GM18909 (cell line): ENCODE measurements at regions not wholly inside any gene's neighbourhood (a gene's known extent, or its start where the extent isn't known, plus 50 kb on each side); places are given as distances from the start of the nearest gene placed in this dataset.
"Not testable (repeated sequence)": the region's sequence is repeated elsewhere in the genome, so short reads cannot be mapped to it uniquely, and the experiment has no call there.

Source experiments
- ATAC-seq: cut with Tn5 transposase; IDR thresholded peaks from one replicate; pipeline ENCODE4 v1.9.1; 2021; ENCODE audit warnings: mild to moderate bottlenecking; ENCODE audit not compliant: unreplicated experiment, poor library complexity

DNA sequence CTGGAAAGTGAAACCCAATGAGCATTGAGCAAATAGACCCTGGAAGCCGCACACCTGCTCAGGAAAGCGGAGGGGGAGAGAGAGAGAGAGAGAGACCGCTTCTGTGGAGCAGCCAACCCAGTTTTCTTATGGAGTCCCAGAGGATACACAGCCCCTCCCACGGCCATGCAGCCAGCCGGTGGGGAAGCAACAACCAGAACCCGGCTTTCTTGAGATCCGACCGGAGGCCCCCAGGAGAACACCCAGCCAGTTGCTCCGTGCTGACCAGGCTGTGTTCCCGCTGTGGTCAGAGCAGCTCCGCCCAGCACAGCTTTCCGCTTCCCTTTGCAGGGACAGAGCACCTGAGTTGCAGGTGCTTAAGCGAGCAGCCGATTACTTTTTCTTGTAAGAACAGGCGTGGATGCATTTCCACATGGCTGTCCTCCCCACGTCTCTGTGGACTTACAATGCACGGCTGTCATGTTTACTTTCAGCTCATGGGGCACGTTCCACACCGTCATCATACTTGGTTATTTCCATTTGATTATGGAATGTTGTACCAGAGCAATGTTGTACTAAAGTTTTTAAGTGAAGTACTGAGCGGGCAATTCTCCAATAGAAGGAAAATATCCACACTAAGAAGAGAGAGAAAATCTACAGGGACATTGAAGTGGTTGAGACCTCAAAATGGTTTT lies 381.9 kb downstream of the THBS2 start:
- ATAC-seq, result no peak

DNA sequence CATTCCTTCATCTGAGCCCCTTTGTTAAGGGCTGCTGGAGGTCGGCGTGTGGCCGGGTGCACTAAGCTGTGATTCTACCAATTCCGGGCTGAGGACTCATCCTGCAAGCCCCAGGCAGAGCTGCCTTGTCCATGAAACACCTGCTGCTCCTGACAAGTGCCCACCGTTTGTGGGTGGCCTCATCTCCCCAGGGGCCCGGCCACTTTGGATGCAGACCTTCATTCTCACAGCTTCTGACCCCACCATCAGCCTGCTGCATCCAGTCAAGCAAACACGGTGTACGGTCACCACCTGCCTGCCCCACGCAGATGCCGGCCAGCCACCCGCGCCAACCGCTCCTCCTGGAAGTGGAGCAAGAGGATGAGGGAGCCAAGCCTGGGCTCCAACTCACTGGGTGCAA lies 382.7 kb downstream of the THBS2 start:
- no peak for ATAC-seq

DNA sequence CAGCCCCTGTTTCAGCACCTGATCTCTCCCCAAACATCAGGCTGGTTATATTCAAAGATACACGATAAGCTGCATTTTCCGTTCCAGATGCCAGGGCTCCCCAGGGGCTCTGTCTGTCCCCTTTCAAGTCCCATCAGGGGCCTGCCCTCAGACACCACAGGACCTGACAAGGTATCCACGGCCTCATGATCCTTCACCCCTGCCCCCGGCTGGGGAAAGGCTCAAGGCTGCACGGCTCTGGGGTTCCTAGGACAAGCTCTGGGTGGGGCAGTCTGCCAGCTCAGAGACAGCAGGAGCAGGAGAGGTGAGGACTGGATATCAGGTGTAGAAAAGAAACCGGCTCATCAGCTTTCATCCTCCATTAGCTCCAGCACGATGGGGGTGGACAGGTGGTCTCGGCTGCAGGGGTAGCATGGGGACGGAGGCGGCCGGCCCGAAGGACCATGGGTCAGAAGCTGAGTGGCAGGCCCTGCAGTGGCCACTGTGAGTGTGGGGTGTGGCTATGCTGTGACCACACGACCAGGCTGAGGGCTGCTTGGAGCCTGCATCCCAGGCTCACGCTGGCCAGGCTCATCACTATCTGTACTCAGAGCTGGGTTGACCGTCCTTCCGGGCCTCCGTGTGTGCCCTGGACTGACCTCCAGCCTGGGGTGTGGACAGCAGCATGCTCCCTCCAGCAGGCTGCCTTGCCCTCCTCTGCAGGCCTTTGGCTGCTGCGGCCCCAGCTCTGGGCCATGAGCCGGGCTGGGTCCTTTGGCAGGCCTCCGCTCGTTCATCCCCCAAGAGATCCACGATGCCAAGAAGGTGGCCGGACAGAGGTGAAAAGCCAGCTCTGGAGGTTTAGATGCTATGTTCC lies 386.2 kb downstream of the THBS2 start:
- no peak for ATAC-seq

DNA sequence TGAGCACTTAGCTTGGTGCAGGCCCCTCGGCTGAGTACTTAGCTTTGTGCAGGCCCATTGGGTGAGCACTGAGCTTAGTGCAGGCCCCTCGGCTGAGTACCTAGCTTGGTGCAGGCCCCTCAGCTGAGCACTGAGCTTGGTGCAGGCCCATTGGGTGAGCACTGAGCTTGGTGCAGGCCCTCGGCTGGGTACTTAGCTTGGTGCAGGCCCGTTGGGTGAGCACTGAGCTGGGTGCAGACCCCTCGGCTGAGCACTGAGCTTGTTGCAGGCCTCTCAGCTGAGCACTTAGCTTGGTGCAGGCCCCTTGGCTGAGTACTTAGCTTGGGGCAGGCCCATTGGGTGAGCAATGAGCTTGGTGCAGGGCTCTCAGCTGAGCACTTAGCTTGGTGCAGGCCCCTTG lies 387.1 kb downstream of the THBS2 start:
- ATAC-seq, result no peak

DNA sequence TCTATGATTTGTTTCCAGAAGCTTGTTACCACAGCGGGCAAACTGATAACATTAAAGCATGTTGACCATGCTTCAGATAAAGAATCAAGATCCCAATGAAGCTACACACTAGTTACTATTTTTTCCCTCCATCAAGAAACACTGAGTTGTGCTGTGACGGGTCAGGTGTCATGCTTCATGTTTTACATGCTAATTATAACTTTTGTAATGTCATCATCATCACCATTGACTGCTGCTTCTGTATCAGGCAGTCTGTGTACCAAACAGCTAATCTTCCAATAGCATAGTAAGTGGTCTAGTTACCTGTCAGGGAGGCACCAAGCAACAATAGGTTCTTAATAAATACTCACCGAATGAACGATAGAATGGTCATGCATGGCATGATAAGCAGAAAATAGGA lies 388.1 kb downstream of the THBS2 start:
- no peak for ATAC-seq

DNA sequence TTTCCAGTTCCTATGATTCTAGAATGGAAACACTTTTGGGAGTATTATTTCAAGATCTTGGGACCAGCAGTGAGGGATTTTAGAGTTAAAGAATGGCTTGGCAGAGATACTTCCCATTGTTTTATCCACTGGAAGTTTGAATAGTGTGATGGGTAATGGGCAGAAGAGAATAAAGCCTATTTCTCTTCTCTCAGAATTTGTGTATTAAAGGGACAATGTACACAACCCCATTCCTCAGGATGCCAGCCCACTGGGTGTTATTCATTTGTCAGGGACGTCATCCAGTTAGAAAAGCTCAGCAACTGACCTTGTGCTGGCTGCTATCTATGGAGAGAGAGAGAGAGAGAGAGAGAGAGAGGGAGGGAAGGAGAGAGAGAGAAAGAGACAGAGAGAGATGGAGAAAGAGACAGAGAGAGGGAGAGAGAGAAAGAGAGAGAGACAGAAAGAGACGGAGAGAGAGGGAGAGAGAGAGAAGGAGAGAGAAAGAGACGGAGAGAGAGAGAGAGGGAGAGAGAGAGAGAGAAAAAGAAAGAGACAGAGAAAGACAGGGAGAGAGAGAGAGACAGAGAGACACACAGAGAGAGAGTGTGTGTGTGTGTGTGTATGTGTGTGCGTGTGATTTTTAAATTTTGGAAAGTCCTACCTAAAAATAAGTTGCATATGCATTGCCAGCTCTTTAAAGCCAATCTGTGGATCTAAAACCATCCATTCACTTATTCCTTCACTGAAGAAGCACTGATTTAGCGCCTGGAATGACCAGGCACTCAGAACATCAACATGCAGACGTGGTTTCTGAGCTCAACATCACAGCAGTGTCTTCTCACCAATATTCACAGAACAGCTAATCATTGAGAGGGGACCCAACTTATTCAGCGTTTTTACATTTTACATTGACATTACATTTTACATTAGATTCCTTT lies 388.8 kb downstream of the THBS2 start:
- no peak for ATAC-seq

DNA sequence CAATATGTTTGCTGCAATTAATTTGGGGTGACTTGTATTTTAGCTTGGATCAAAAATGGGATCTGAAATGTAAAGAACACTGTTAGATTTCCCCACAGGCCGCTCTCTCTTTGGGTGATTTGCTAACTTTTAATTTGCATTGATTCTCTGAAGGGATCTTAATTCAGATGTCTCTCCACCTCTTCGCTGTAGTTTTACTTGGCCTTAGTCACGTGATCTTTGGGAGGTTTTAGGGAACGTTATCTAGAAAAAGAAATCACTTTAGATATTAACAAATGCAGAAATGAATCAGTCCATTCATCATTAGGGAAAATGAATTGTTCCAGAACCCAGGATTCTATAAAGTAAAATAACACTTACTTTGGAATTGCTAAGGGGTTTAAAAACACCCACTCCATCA lies 390.2 kb downstream of the THBS2 start:
- ATAC-seq, result no peak

DNA sequence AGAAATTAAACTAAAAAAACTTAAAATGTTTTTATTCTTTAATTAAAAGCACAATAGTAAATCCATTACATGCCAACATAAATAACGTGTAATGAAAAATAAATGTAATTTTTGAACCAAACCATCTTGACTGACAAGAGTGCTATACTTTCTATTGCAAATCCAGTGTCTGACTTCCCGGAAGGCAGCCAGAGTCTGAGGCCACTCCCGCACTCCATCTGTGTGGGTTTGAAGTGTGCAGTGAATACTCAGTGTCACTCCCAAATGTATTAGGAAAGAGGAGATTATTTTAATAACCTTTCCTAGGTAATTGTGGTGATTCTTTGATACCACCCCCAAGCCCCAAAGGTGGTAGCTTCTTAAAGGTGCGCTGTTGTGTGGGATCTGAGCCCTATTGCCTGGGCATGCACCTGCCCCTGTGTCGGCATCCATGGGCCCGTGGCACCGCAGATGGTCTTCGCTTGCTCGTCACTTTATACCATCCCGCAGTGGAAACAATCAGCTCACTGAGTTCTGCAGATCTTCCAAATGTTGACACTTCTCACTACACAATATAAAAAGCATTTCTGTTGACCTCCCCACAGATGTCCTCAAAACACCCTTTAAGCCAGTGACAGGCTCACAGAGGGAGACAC lies 391.2 kb downstream of the THBS2 start:
- no peak for ATAC-seq

DNA sequence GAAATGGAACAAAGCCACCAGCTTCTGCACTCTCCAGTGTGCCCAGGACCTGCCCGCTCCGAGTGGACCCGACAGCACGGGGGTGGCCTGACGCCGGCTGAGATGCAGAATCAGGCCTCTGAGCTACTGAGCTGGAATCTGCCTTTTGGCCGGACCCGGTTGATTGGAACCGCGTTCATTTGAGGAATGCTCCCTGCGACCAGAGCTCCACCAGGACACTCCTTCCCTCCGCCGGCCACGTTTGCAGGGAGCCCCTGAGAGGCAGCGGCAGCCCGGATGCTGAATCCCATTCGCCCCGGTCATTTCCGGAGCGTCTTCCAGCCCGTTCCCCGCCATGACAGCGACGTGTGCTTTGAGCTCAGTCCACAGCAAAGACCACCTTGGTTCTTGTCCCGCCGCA lies 392.7 kb downstream of the THBS2 start:
- ATAC-seq, result no peak

DNA sequence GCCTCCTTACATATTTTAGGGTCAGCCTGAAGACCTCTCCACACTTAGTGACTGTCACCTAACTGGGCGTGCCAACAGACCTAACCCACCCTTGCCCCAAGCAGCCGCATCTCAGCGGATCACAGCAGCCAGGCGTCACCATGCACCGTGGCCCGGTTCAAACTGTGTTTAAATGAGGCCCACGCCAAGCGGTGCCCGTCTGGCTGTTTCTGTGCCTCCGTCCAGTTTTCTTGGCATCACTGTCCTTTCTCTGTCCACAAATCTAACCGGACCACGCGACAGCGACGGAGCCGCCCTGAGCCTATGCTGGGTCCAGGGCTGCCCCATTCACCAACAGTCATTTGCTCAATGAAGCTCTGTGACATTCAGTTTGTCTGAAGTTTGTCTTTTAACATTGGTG lies 393.3 kb downstream of the THBS2 start:
- no peak for ATAC-seq

DNA sequence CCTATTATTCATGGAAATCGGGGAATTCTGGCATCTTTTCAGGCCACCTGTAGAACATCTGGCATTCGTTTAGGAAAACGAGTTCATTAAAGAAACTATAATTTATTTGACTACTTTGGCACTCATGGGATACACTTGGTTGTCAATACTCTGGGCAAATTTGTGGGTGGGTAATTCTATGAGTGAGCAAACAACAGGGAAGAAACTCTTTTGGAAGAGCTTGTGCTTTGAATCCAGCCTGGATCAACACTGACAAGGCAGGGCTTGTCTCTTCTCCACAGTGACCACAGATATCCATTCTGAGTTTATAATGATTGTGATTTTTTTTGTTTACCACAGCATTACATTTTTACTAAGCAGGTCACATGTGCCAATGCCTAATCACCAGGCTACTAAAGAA lies 394.7 kb downstream of the THBS2 start:
- ATAC-seq, result no peak

DNA sequence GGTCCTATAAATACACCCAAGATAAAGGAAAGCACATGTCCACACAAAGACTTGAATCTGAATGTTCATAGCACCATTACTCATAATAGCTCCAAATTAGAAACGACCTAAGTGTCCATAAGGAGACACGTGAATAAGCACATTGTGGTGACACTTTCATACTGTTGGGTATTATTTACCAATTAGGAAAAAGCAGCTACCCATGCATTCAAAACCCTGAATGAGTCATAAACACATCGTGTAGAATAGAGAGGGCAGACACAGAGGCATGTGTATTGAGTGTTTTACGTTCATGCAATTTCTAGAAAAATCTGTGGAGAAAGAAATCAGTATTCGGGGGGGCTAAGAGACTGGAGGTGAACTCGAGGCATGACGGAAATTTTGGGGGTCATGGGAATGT lies 396.7 kb downstream of the THBS2 start:
- no peak for ATAC-seq

DNA sequence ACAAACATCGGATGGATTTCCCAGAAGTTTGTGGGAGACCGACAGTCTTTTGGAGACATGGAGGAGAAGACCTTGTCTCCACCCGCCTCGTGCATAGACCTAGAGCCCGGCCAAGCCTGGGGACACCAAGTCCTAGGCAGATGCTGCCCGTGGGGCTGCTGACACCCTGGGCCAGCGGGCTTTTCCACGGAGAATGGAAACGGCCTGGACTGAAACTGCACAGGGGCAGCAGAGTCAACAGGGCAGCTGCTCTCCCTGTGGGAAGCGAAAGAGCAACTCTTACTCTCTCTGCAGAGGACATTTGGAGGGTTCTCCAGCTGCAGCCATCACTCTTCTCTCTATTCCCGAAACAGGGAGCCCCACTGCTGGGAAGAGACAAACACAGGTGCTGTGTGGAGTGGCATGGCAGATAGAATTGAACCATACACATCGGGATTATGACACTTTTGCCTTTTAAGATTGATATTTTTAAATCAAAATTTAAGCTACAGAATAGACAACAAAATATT lies 401.2 kb downstream of the THBS2 start:
- no peak for ATAC-seq

DNA sequence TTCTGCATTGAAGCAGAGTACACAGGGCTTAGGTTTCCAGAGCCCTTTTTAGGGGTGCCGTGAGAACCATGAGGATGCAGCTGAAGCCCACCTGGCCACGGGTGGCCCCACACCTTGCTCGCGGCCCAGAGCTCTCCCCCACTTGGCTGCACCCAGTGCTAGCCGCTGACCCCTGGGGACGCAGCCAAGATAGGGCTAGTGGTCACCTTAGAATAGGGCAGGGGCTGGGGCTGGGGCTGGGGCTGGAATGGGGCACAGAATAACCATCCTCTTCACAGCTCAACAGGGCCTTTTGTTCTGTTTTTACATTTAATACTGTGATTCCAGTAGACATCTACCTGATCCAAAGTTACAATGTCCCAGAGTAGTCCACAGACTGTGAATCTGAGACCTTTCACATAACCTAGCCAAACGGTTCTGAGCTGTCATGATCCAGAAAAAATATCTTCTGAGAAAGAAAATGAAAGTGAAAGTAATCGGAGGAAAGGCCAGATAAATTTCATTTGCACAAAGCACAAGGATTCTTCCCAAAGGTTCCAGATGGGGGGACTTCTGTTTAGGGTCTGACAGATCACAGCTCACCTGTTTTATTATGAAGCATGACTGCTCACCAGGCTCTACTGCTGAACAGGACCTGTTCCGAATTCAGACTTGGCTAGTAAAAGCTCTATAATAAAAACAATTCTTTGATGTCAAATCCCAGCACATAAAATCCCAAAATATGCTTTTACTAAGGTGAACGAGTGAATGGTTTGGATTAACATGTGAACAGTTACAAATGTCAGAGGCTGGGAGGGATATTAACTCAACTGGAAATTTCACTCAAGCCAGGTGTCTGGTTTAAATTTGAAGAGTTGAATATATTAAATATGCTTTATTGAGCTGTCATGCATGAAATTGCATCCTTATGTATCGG lies 401.9 kb downstream of the THBS2 start:
- ATAC-seq, result no peak

DNA sequence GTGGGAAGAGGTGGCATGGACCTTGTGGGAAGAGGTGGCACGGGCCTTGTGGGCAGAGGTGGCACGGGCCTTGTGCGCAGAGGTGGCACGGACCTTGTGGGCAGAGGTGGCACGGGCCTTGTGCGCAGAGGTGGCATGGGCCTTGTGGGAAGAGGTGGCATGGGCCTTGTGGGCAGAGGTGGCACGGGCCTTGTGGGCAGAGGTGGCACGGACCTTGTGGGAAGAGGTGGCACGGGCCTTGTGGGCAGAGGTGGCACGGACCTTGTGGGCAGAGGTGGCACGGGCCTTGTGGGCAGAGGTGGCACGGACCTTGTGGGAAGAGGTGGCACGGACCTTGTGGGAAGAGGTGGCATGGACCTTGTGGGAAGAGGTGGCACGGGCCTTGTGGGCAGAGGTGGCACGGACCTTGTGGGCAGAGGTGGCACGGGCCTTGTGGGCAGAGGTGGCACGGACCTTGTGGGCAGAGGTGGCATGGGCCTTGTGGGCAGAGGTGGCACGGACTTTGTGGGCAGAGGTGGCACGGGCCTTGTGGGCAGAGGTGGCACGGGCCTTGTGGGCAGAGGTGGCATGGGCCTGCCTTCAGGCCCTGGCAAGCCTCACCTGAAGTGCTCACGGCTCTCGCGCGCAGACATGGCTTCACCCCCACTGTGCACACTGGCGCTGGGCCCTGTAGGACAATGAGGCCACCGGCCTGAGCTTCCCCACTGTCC lies 403.5 kb downstream of the THBS2 start:
- ATAC-seq, result not testable (repeated sequence)

DNA sequence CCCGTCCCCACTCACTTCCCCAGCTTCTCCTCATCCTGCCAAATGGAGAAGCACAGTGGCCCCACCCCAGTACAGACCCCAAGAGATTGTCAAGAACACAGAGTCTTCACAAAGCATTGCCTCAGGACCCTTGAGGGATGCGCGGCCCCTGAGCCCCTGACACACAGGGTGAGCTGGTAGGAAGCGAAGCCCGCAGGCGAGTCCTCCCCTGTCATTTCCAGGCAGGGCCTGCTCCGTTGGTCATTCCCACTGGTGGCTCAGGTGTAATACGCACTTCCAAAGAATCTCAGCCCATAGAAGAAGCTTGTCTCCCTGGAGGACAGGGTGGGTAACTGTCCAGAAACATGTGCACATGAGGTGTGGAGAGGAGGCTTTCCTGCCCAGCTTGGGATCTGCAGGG lies 404.2 kb downstream of the THBS2 start:
- no peak for ATAC-seq

DNA sequence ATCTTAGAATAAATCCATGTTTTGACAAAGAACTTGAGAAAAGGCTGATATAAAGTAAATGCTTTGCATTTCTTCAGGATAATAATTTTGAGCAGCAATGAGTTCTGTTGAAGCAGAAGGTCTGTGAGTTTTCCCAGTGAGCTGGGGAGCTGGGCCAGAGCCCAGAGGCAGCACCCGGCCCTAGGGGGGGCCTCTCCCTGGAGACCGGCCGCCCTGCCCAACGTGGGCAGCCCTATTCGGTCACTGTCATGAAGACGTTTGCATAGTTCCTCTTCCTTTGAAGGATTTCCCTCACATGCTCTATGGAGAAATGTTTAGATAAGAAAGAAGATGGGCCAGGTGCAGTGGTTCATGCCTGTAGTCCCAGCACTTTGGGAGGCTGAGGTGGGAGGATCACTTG lies 404.8 kb downstream of the THBS2 start:
- no peak for ATAC-seq

DNA sequence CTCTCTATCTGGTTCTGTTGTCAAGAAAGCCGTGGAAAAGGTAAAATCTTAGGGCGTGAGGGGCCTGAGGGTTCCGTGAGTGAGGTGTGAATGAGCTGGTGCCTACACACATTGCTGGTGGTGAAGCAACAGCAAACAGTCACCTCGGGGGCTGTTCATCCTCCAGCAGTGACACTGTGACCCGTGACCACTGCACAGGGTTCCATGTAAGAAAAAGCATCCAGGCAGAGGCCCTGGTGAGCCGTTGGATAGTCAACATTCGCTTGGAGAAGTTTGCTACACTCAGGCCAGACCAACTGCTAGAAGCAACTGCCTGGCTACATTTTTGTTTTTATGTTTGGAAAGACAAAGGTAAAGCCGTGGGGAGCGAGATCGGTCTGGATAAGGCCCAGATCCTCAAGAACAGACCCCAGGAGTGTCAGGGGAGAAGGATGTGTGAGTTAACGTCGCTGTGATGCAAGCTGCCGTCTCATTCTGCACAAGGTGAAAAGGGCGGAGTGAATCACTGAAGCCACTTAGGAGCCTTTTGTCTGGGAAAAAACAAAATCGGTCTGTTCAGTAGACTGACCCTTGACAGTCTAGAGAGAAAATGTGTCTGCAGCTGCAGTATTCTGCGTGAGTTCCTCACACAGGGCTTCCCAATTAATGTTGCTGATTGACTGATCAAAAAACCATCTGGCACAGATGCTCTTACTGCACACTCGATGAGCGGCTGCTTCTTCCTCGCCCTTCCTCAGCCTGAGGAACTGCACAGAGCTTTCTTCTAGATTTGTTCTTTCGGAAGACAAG lies 404.0 kb downstream of the SMOC2 start:
- ATAC-seq, result no peak
